Fibroblast of lung (primary cell): ENCODE measurements at regions not wholly inside any gene's neighbourhood (a gene's known extent, or its start where the extent isn't known, plus 50 kb on each side); places are given as distances from the start of the nearest gene placed in this dataset.

ENCODE experiments used
- DNase-seq, 2 donors: peaks; one replicate each; pipeline versions ENCODE4 v3.0.0 to v3.0.0-alpha.2; 2010; ENCODE audit warnings: low read depth in 2 of 2
- H2AFZ ChIP-seq: 2 replicates; pipeline ENCODE4 v1.5.1; 2012; ENCODE audit warnings: low read length, control low read depth, inconsistent platforms
- H3K27ac ChIP-seq: 2 replicates; pipeline ENCODE4 v1.5.1; 2011; ENCODE audit warnings: low read length, control low read depth; ENCODE audit not compliant: insufficient read depth
- H3K27me3 ChIP-seq: 2 replicates; pipeline ENCODE4 v1.5.1; 2011; ENCODE audit warnings: mild to moderate bottlenecking, low read length; ENCODE audit not compliant: control insufficient read depth, insufficient read depth
- H3K36me3 ChIP-seq: 2 replicates; pipeline ENCODE4 v1.5.1; 2011; ENCODE audit warnings: low read length; ENCODE audit not compliant: control insufficient read depth, insufficient read depth
- H3K4me1 ChIP-seq: 2 replicates; pipeline ENCODE4 v1.5.1; 2011; ENCODE audit warnings: low read length; ENCODE audit not compliant: control insufficient read depth, insufficient read depth; ENCODE audit errors: extremely low read depth
- H3K4me2 ChIP-seq: 2 replicates; pipeline ENCODE4 v1.5.1; 2011; ENCODE audit warnings: low read length, control low read depth; ENCODE audit not compliant: insufficient read depth; ENCODE audit errors: extremely low read depth
- H3K4me3 ChIP-seq, 4 experiments: fragments of 200-600 bp in 1 of 4; sonication (generic) in 1 of 4; replicated peaks in 1 of 4; 2 replicates each; pipeline ENCODE4 v1.5.1; 2011 to 2016; ENCODE audit warnings: low read length in 4 of 4, low read depth in 3 of 4, mild to moderate bottlenecking in 3 of 4, control low read depth in 2 of 4, inconsistent platforms in 1 of 4, mixed read lengths in 1 of 4; ENCODE audit not compliant: insufficient read depth in 1 of 4; ENCODE audit errors: control extremely low read depth in 1 of 4
- H3K79me2 ChIP-seq: 2 replicates; pipeline ENCODE4 v1.5.1; 2012; ENCODE audit warnings: mild to moderate bottlenecking, low read length, inconsistent platforms; ENCODE audit not compliant: control insufficient read depth, insufficient read depth
- H3K9ac ChIP-seq: 2 replicates; pipeline ENCODE4 v1.5.1; 2011; ENCODE audit warnings: mild to moderate bottlenecking, low read length, control low read depth; ENCODE audit not compliant: insufficient read depth
- H3K9me3 ChIP-seq: 2 replicates; pipeline ENCODE4 v1.5.1; 2012; ENCODE audit warnings: low read depth, low read length; ENCODE audit not compliant: control insufficient read depth, insufficient read depth
- H4K20me1 ChIP-seq: 2 replicates; pipeline ENCODE4 v1.5.1; 2011; ENCODE audit warnings: low read length; ENCODE audit not compliant: control insufficient read depth, insufficient read depth; ENCODE audit errors: extremely low read depth
- CTCF ChIP-seq, 2 donors: IDR thresholded peaks in 1 of 2; conservative IDR thresholded peaks in 1 of 2; 1 replicate in 1 of 2; 2 replicates in 1 of 2; pipeline ENCODE4 v1.5.1; 2011 to 2012; ENCODE audit warnings: low read length in 2 of 2, control low read depth in 1 of 2, inconsistent platforms in 1 of 2, low read depth in 1 of 2, mild to moderate bottlenecking in 1 of 2
- EZH2 ChIP-seq: IDR thresholded peaks from 2 replicates; pipeline ENCODE4 v1.5.1; 2012; ENCODE audit warnings: low read length, control low read depth, mild to moderate bottlenecking; ENCODE audit errors: missing control alignments

- no peaks in the 10 kb centered on the region for H3K9me3 ChIP-seq
- no peak overlapping the region for H3K4me3 ChIP-seq
Measured at GRCh38 chr6:26231006-26231587, 133.9 kb upstream of the BTN3A2 start.

GRCh38 chr6:26232306-26232939, 132.6 kb upstream of the BTN3A2 start:
- peak overlapping the region; percentile 12 for H2AFZ ChIP-seq
- no peaks in the 10 kb centered on the region for H3K9me3 ChIP-seq
- H3K36me3 ChIP-seq = no peaks in the 10 kb centered on the region
- peak overlapping the region in 2 of 4 experiments; percentile 67 to 83 for H3K4me3 ChIP-seq
- no peaks in the 10 kb centered on the region for H3K27me3 ChIP-seq
- no peak overlapping the region for H3K9ac ChIP-seq
- H3K4me2 ChIP-seq = peak overlapping the region; percentile 44
- no peak overlapping the region for H3K27ac ChIP-seq
- TF ChIP-seq CTCF (conservative IDR thresholded peaks at IDR 0.05 in 1 of 2, IDR thresholded peaks at IDR 0.05 in 1 of 2; ENCODE audit: low read depth in 1 of 2, low read length in 2 of 2) = no peak
- TF ChIP-seq EZH2 = no peak
- no peaks in the 10 kb centered on the region for H4K20me1 ChIP-seq
- H3K79me2 ChIP-seq = no peaks in the 10 kb centered on the region
- DNase-seq = no peak
- H3K4me1 ChIP-seq = no peaks in the 10 kb centered on the region

More at GRCh38 chr6:26231006-26231587, 133.9 kb upstream of the BTN3A2 start:
- H3K4me2 ChIP-seq = no peak overlapping the region
- H2AFZ ChIP-seq = no peak overlapping the region
- H3K9ac ChIP-seq = no peak overlapping the region
- TF ChIP-seq EZH2 (no peak), CTCF (conservative IDR thresholded peaks at IDR 0.05 in 1 of 2, IDR thresholded peaks at IDR 0.05 in 1 of 2; ENCODE audit: low read depth in 1 of 2, low read length in 2 of 2) (no peak)
- H3K4me1 ChIP-seq = no peaks in the 10 kb centered on the region
- no peak overlapping the region for H3K27ac ChIP-seq
- H3K36me3 ChIP-seq = no peaks in the 10 kb centered on the region
- no peaks in the 10 kb centered on the region for H3K79me2 ChIP-seq
- no peaks in the 10 kb centered on the region for H3K27me3 ChIP-seq
- no peak for DNase-seq
- H4K20me1 ChIP-seq = no peaks in the 10 kb centered on the region

GRCh38 chr6:26232940-26233648, 131.9 kb upstream of the BTN3A2 start:
- peak overlapping the region; percentile 50 to 83 (median 60) for H3K4me3 ChIP-seq
- DNase-seq = peak; percentile 57 to 88
- peak overlapping the region; percentile 58 for H3K27ac ChIP-seq
- peak overlapping the region; percentile 97 for H3K4me2 ChIP-seq
- H3K4me1 ChIP-seq = no peaks in the 10 kb centered on the region
- H2AFZ ChIP-seq = peak overlapping the region; percentile 57
- no peaks in the 10 kb centered on the region for H3K79me2 ChIP-seq
- TF ChIP-seq CTCF (conservative IDR thresholded peaks at IDR 0.05 in 1 of 2, IDR thresholded peaks at IDR 0.05 in 1 of 2; ENCODE audit: low read depth in 1 of 2, low read length in 2 of 2) (no peak), EZH2 (no peak)
- no peaks in the 10 kb centered on the region for H4K20me1 ChIP-seq
- no peaks in the 10 kb centered on the region for H3K9me3 ChIP-seq
- no peak overlapping the region for H3K9ac ChIP-seq
- H3K27me3 ChIP-seq = no peaks in the 10 kb centered on the region
- H3K36me3 ChIP-seq = no peaks in the 10 kb centered on the region
